Right cardiac atrium (tissue), 5 donors: ENCODE measurements at regions not wholly inside any gene's neighbourhood (a gene's known extent, or its start where the extent isn't known, plus 50 kb on each side); places are given as distances from the start of the nearest gene placed in this dataset.
"Not testable (repeated sequence)": the region's sequence is repeated elsewhere in the genome, so short reads cannot be mapped to it uniquely, and the experiment has no call there.

ENCODE experiments used
- ATAC-seq, 2 donors: fragments of 200-7000 bp; cut with Tn5 transposase; one replicate each; pipeline versions ENCODE4 v1.8.0 to v1.9.1; 2020; ENCODE audit warnings: moderate library complexity in 2 of 2, mild to moderate bottlenecking in 1 of 2
- DNase-seq, 3 donors: peaks; one replicate each; pipeline ENCODE4 v3.0.0-alpha.2; 2020
- H3K27ac ChIP-seq: one replicate; pipeline ENCODE4 v1.5.1; 2013; ENCODE audit warnings: mild to moderate bottlenecking, low read length, control low read depth, moderate library complexity
- H3K27me3 ChIP-seq: one replicate; pipeline ENCODE4 v1.6.1; 2013; ENCODE audit not compliant: control insufficient read depth, insufficient read depth
- H3K4me1 ChIP-seq: one replicate; pipeline ENCODE4 v1.6.1; 2013; ENCODE audit warnings: low read length; ENCODE audit not compliant: control insufficient read depth, insufficient read depth
- H3K4me3 ChIP-seq: one replicate; pipeline ENCODE4 v1.5.1; 2013; ENCODE audit warnings: low read length, control low read depth
- H3K9me3 ChIP-seq: one replicate; pipeline ENCODE4 v1.6.1; 2013; ENCODE audit warnings: low read length; ENCODE audit not compliant: control insufficient read depth
- WGBS: extraction: QIAGEN DNeasy Blood & Tissue Kit; methylation state at CpG from one replicate; pipeline ENCODE4 v1.1.7; 2013; 5-methylcytosine and 5-hydroxymethylcytosine counted together
- intact Hi-C, 4 donors: fragments of 100-400 bp; cut with DNase I; formaldehyde crosslinking; loops; one replicate each; pipeline versions ENCODE4 v1.11.0 to v1.14.0; 2022 to 2023
- donor health status: healthy with polysubstance abuse.
- donor health status: DM: no; HTN: yes; CAD: no.
- donor health status: DM: no; HTN: no; CAD: no.
- donor health status: DM: no; HTN: yes; CAD: no; lungs with severe emphysema.
- donor health status: DM: yes; HTN: yes; CAD: no.

DNA sequence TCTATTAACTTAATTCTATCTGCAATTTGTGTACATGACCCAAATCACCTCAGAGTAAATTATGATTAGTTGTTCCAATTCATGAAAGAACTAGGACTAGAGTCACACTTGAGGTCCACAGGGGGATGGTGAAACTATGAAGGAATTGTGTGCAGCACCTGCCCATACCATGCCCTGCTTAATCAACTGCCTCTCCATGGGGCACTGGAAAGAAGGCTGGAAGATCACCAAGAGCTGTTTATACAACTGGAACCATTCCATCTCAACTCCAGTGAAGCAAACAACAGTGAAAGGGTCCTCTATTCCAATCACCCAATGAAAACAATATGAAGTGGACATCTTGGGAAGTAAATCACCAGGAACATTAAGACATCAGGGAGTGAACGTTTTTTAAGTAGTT is 98.7 kb upstream of the SEMA3D start:
- DNase-seq (no peak), ATAC-seq (no peak)
- Histone ChIP-seq H3K9me3 (no peaks in the 10 kb centered on the region), H3K4me3 (no peak overlapping the region), H3K4me1 (no peaks in the 10 kb centered on the region), H3K27me3 (no peaks in the 10 kb centered on the region), H3K27ac (no peak overlapping the region)
- WGBS = 44% methylated on average over 1 of the region's 1 CpG
- intact Hi-C loops = no loop called here

DNA sequence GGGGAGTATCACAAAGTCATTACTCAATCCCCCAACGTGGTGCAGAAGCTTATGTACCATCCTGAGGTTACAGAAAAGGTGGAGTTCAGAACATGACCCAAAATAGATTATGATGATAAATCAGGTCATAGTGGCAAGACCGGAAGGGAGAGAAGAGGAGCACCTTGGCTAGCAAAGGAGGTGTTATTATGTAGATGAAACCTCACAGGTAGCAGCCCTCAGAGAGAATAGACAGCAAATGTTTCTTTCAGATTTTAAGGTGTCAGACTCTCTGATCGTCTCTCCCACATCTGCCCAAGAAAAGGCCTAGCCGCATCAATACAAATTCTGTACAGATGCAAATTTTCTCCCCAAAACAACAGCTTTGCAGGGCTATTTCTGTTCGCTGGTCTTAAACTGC is 88.3 kb upstream of the SEMA3D start:
- DNase-seq = no peak
- Histone ChIP-seq H3K4me1 (no peaks in the 10 kb centered on the region), H3K27ac (no peak overlapping the region), H3K27me3 (no peaks in the 10 kb centered on the region), H3K4me3 (no peak overlapping the region), H3K9me3 (no peaks in the 10 kb centered on the region)
- intact Hi-C loops = no loop called here
- no peak for ATAC-seq
- 66% methylated on average over 5 of the region's 5 CpGs for WGBS

DNA sequence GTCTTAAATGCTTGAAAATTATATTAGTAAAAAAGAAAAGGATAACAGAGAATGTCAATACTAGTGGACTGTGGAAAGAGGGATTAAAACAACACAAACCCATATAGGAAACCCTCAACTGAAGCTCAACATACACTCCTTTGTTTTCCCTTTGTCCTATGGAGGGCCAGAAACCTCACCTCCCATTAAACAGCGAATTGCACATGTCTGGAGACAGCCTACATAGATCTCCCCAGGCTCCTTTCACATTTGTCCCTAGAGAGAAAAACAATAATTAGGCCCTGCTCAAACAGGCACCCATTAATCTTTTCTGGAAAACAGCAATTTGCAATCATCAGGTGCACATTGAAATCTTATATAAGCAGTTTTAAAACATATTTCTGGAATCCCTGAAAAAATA is 87.6 kb upstream of the SEMA3D start:
- Histone ChIP-seq H3K4me3 (no peak overlapping the region), H3K27ac (no peak overlapping the region), H3K27me3 (no peaks in the 10 kb centered on the region), H3K4me1 (no peaks in the 10 kb centered on the region), H3K9me3 (no peaks in the 10 kb centered on the region)
- intact Hi-C loops = no loop called here
- whole genome bisulfite sequencing = 55% methylated on average over 1 of the region's 1 CpG
- DNase-seq (no peak), ATAC-seq (no peak)

DNA sequence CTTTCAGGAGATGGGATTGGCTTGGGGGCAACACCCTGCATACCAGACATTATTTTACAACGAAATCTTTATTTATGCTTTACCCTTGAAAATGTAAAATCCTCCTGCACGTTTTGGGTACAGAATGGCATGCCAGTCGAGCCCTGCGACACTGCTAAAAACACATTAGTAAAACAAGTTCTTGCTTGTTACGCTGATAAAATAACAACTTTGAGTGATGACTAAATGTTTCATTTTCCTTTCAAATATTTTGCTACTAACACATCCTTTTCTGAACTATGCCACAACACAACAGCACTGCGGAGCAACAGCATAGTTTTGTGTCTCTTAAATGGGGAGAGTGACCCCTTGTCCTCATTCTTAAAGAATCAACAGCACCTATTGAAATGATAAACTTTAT is 76.0 kb upstream of the SEMA3D start:
- no peaks in the 10 kb centered on the region for H3K9me3 ChIP-seq
- intact Hi-C loops = no loop called here
- WGBS = 50% methylated on average over 6 of the region's 6 CpGs

DNA sequence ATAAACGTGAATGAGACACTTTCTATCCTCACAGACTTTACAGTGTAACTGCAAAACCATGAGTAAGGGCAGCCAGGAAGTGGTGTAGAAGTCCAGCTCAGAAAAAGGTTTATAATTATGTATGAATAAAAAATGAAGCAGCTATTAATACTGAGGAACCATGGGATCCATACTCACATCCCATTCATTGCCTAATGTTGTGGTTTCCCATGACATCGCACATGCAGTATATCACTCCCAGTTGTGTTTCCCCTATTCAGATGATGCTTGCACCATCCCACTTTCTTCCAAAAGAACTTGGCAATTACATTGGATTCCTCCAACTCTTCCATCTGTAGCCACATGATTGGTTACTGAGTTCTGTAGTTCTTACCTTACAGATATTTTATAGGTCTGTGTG is 74.5 kb upstream of the SEMA3D start:
- 75% methylated on average over 2 of the region's 2 CpGs for WGBS
- DNase-seq = no peak

More for the DNA sequence above, 76.0 kb upstream of the SEMA3D start:
- no peaks in the 10 kb centered on the region for H3K4me1 ChIP-seq
- DNase-seq = no peak
- no peak overlapping the region for H3K27ac ChIP-seq
- no peak overlapping the region for H3K4me3 ChIP-seq
- H3K27me3 ChIP-seq = no peaks in the 10 kb centered on the region
- ATAC-seq = no peak

DNA sequence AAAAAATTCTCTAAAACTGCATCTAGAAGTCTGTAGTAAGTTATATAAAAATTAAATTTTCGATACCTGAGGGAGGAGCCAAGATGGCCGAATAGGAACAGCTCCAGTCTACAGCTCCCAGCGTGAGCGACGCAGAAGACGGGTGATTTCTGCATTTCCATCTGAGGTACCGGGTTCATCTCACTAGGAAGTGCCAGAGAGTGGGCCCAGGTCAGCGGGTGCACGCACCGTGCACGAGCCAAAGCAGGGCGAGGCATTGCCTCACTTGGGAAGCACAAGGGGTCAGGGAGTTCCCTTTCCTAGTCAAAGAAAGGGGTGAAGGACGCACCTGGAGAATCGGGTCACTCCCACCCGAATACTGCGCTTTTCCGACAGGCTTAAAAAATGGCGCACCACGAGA is 62.9 kb upstream of the SEMA3D start:
- H3K4me3 ChIP-seq, H3K27me3 ChIP-seq, H3K4me1 ChIP-seq, DNase-seq, H3K27ac ChIP-seq, intact Hi-C loops, H3K9me3 ChIP-seq, ATAC-seq: not testable (repeated sequence)
- 94% methylated on average over 19 of the region's 19 CpGs for WGBS

More for the DNA sequence above, 74.5 kb upstream of the SEMA3D start:
- intact Hi-C loops = no loop called here
- H3K27me3 ChIP-seq = no peaks in the 10 kb centered on the region
- no peak overlapping the region for H3K27ac ChIP-seq
- no peaks in the 10 kb centered on the region for H3K9me3 ChIP-seq
- H3K4me3 ChIP-seq = no peak overlapping the region
- no peaks in the 10 kb centered on the region for H3K4me1 ChIP-seq
- ATAC-seq = no peak

DNA sequence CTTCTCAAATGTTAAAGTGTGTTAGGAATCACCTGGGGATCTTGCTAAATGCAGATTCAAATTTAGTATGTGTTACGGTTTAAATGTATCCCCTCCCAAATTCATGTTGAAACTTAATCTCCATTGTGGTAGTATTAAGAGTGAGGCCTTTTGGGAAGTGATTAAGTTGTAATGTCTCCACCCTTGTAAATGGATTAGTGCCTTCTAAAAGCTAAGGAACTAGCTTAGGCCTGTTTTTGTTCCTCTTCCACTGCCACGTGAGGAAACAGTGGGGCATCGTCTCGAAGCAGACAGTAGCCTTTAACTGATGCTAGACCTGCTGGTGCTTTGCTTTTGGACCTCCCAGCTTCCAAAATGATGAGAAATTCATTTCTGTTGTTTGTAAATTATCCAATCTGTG is 52.3 kb upstream of the SEMA3D start:
- Histone ChIP-seq H3K4me1 (no peaks in the 10 kb centered on the region), H3K27me3 (no peaks in the 10 kb centered on the region), H3K9me3 (no peaks in the 10 kb centered on the region), H3K27ac (no peak overlapping the region), H3K4me3 (no peak overlapping the region)
- WGBS = 87% methylated on average over 4 of the region's 4 CpGs
- no peak for ATAC-seq
- no peak for DNase-seq
- intact Hi-C loops = no loop called here

DNA sequence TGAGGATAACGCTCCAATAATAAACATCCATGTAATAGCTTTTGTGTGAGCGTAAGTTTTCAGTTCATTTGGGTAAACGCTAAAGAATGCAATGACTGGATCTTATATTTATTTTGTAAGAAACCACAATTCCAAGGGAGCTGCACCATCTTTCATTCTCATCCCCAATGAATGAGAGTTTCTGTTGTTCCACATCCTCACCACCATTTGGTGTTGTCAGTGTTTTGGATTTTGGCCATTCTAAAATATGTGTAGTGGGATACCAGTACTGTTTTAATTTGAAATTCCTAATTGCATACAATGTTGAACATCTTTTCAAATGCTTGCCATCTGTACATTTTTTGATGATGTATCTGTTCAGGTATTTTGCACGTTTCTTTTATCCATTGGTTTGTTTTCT is 50.9 kb upstream of the SEMA3D start:
- Histone ChIP-seq H3K4me3 (no peak overlapping the region), H3K27ac (no peak overlapping the region), H3K27me3 (no peaks in the 10 kb centered on the region), H3K9me3 (no peaks in the 10 kb centered on the region), H3K4me1 (no peaks in the 10 kb centered on the region)
- no peak for DNase-seq
- ATAC-seq = no peak
- whole genome bisulfite sequencing = 81% methylated on average over 4 of the region's 4 CpGs
- intact Hi-C loops = no loop called here
